Activated naive CD8-positive, alpha-beta T cell (primary cell): ENCODE measurements at regions not wholly inside any gene's neighbourhood (a gene's known extent, or its start where the extent isn't known, plus 50 kb on each side); places are given as distances from the start of the nearest gene placed in this dataset.
"Not testable (repeated sequence)": the region's sequence is repeated elsewhere in the genome, so short reads cannot be mapped to it uniquely, and the experiment has no call there.

Experiments used
- H3K27ac Mint-ChIP-seq: one replicate; pipeline ENCODE4 v1.8.0; 2021; ENCODE audit warnings: mixed read lengths
- H3K27me3 Mint-ChIP-seq: one replicate; pipeline ENCODE4 v1.8.0; 2021; ENCODE audit warnings: mixed read lengths
- H3K36me3 Mint-ChIP-seq: one replicate; pipeline ENCODE4 v1.8.0; 2021; ENCODE audit warnings: mixed read lengths
- H3K4me1 Mint-ChIP-seq: one replicate; pipeline ENCODE4 v1.8.0; 2021; ENCODE audit warnings: low read depth, mixed read lengths
- H3K4me3 Mint-ChIP-seq: one replicate; pipeline ENCODE4 v1.8.0; 2021; ENCODE audit warnings: mild to moderate bottlenecking, mixed read lengths
- H3K9me3 Mint-ChIP-seq: one replicate; pipeline ENCODE4 v1.8.0; 2021; ENCODE audit warnings: low read depth, mixed read lengths

DNA sequence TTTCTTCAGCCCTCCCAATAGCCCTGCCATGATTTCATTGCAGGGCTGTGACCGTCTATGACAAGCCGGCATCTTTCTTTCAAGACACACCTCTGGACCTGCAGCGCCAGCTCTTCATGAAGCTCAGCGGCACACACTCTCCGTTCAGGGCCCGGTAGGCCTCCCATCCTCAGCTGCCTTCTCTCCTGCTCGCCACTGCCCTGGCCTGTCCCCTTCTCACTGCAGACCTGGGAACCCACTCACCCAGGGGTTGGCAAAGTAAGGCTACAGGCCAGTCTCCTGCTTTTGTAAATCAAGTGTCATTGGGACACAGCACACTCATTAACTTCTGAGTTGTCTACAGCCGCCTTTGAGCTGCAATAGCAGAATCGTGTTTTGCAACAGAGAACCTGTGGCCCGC is 169.2 kb downstream of the ADRA2C start:
- H3K4me1 Mint-ChIP-seq, H3K4me3 Mint-ChIP-seq, H3K36me3 Mint-ChIP-seq, H3K27me3 Mint-ChIP-seq, H3K9me3 Mint-ChIP-seq: not testable (repeated sequence)
- peak overlapping the region; percentile 41 for H3K27ac Mint-ChIP-seq

DNA sequence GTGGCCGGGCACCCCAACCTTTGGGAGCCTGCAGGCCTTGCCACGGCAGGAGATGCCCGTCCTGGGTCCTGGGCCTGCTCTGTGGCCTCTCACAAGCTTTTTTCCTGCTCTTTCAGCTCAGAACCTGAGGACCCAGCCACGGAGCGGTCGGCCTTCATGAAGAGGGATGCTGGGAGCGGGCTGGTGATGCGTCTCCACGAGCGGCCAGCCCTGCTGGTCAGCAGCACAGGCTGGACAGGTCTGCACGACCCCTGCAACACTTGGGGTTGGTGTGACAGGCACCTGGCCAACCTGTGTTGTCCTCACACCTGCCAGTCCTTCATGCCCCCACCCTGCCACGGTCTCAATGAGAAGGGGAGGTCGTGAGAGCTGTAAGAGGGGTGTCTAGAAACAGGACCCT is 170.0 kb downstream of the ADRA2C start:
- Mint-ChIP-seq H3K27ac (no peak overlapping the region), H3K36me3 (no peaks in the 10 kb centered on the region)

DNA sequence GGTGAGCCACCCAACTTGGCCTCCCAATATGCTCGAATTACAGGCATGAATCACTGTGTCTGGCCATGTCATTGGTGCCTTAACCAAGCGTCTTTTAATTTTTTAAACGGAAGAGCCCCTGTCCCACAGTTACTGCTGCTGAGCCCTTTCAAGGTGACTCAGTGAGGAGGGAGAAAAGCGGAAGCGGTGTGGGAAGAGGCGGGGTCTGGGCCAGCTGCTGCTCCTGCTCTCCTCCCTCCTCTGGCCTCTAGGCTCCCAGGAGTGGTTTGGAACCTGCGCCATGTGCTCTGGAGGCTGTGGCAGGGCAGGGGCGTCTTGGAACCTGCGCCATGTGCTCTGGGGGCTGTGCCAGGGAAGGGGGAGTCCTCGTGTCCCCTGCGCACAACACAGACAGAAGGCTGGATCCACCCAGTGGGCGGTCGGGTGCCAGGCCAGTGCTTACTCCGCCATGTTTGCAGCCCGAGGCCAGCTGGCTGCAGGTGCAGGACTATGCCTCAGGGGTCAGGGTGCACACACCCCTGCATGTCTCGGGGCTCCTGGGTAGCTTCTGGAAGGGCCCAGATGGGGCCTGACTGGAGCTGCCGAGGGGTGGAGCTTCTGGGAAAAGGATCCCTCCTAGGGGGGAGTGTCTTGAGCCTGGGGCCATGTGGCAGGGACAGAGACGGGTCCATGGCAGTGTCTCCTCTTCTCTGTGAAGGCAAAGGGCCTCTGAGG is 171.8 kb downstream of the ADRA2C start:
- not testable (repeated sequence) for H3K4me3 Mint-ChIP-seq, H3K36me3 Mint-ChIP-seq, H3K27ac Mint-ChIP-seq, H3K9me3 Mint-ChIP-seq, H3K4me1 Mint-ChIP-seq, H3K27me3 Mint-ChIP-seq

More for the DNA sequence above, 170.0 kb downstream of the ADRA2C start:
- H3K27me3 Mint-ChIP-seq: peaks cover 2% of the 10 kb centered on the region
- no peaks in the 10 kb centered on the region for H3K4me1 Mint-ChIP-seq
- no peak overlapping the region for H3K4me3 Mint-ChIP-seq
- no peaks in the 10 kb centered on the region for H3K9me3 Mint-ChIP-seq

DNA sequence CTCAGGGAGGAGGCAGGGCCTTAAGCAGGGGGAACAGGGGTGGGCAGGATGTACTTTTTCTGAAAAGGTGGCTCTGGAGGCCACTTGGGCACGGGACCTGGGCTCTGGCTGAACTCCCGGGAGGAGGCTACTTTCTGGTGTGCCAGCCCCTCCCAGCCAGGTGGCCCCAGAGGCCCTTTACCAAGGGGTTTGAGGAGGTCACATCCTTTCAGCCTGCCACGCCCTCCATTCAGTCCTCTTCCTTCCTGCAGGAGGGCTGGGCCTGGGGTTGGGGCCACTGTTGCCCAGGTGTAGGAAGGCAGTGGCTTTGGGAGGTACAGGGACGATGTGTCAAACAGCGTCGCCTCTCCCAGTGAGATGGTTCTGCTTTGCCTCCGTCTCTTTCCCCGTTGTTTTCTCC is 172.5 kb downstream of the ADRA2C start:
- not testable (repeated sequence) for H3K36me3 Mint-ChIP-seq, H3K27me3 Mint-ChIP-seq, H3K4me1 Mint-ChIP-seq

DNA sequence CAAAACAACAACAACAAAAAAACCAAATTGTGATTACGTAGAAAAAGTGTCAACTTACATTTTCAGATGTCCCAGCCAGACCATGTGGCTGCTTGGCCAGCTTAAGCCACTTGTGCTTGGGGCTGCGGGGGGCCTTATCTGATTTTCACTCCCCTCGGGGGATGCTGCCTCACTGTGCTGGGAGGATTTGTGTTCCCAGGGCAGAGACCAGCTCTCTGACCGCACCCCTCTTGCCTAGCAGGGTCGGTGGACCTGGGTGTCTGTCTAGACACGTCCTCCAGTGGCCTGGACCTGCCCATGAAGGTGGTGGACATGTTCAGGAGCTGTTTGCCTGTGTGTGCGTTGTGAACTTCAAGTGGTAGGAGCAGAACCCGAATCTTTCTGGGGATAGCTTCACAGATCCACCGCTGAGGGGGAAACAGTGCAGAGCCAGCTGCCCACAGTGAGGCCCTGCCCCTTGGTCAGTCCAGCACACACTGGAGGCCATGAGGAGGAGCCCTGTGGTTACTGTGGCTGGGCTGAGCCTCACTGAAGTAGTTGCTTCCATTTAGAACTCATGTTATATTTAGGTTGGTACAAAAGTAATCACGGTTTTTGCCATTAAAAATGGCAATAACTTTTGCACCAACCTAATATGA is 173.9 kb downstream of the ADRA2C start:
- not testable (repeated sequence) for H3K4me1 Mint-ChIP-seq, H3K9me3 Mint-ChIP-seq, H3K36me3 Mint-ChIP-seq, H3K4me3 Mint-ChIP-seq, H3K27me3 Mint-ChIP-seq, H3K27ac Mint-ChIP-seq

More for the DNA sequence above, 172.5 kb downstream of the ADRA2C start:
- not testable (repeated sequence) for H3K9me3 Mint-ChIP-seq, H3K27ac Mint-ChIP-seq, H3K4me3 Mint-ChIP-seq

DNA sequence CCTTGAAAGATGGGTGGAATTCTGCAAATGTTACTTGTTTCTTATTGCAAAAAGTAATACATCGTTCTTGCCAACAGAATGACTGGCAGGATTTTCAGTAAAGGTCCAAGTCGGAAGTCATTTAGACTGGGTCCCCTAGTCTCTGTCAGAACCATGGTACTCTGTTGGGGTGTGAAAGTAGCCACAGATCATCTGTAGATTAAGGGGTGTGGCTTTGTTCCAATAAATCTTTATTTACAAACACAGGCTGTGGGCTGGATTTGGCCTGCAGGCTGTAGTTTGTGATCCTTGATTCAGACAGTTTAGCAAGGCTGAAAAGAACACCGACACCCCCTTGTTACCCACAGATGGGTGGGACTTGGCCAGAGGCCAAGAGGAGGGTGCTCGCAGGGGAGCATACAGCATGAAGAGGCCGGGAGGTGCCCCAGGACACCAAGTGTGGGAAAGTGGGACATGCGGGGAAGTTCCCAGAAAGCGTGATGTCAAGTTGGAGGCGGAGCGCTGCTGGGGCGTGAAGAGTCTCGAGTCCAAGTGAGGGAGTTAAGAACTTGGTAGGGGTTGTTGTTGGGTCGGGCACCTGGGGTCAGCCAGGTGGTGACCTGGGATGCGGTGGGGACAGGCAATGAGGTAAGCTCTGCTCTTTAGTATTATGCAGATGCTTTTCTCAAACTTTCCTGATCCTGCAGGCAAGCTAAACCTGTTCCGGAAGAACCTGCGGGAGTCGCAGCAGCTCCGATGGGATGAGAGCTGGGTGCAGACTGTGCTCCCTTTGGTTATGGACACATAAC is 175.7 kb downstream of the ADRA2C start:
- not testable (repeated sequence) for H3K9me3 Mint-ChIP-seq, H3K4me3 Mint-ChIP-seq, H3K27ac Mint-ChIP-seq, H3K36me3 Mint-ChIP-seq, H3K27me3 Mint-ChIP-seq, H3K4me1 Mint-ChIP-seq

DNA sequence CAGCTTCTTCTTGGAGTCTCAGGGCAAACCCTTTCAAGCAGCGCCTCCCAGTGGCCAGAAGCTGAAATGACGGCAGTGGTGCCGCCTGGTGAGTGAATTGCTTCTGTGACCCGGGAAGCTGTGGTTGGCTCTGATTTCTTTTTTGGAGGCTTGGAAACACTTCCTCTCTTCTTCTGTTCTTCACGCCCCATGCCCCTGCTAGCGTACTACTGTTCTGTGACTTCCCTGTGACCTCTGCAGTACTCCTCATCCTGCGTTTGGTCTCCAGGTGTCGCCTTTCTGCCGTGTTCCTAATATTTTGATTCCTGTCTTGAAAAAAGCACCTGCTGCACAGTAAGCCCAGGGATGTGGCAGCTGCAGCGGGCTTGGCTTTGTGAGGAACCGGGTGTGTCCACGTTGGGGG is 176.4 kb downstream of the ADRA2C start:
- not testable (repeated sequence) for H3K27ac Mint-ChIP-seq, H3K27me3 Mint-ChIP-seq, H3K9me3 Mint-ChIP-seq, H3K36me3 Mint-ChIP-seq, H3K4me1 Mint-ChIP-seq, H3K4me3 Mint-ChIP-seq

DNA sequence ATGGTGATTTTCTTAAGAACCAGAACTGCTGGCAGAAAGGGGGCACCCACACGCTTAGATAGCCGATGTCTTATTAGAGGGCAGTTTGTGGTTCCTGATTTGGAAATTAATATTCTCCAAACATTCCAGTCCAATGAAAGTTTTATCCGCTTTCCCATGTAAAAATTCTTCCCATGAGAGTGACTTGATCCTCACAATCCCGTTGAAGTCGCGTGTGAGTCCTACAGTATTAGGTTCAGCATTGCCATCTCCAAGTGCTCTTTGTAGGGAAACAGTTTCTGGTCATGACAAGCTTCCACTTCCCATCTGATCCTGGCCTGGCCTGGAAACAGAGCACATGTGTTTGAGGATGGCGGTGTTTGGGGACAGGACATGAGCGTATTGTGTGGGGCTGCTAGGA is 176.9 kb downstream of the ADRA2C start:
- not testable (repeated sequence) for H3K4me1 Mint-ChIP-seq, H3K27me3 Mint-ChIP-seq, H3K4me3 Mint-ChIP-seq, H3K9me3 Mint-ChIP-seq, H3K36me3 Mint-ChIP-seq, H3K27ac Mint-ChIP-seq

DNA sequence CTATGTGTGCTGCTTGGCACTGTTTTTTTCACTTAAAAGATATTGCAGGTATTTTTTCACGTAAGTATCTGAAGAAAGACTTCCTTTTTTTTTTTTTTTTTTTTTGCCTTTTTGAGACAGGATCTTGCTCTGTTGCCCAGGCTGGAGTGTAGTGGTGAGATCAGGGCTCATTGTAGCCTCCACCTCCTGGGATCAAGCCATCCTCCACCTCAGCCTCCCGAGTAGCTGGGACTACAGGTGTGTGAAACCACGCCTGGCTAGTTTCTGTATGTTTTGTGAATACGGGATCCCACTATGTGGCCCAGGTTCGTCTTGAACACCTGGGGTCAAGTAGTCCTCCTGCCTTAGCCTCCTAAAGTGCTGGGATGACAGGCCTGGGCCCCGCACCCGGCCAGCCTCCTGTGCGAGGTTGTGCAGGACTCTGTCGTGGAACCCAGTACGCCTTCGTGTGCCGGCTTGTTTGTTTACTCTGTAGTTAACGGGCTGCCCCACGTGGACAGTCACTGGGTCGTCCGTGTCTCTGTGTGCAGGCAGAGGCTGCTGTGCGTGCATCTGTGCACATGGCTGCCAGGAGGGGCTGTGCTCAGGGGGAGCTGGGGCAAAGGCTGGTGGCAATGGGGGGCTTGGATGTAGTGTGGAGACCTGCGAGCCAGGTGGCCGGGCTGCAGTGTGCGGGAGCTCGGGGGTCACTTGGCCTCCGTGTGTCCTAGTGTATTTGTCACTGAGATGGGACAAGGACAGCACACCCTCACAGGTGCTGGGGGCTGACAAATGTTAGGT is 179.5 kb downstream of the ADRA2C start:
- H3K36me3 Mint-ChIP-seq: no peaks in the 10 kb centered on the region
- no peaks in the 10 kb centered on the region for H3K9me3 Mint-ChIP-seq
- peaks cover 5% of the 10 kb centered on the region for H3K4me1 Mint-ChIP-seq
- H3K27me3 Mint-ChIP-seq: no peaks in the 10 kb centered on the region
- no peak overlapping the region for H3K4me3 Mint-ChIP-seq
- H3K27ac Mint-ChIP-seq: no peak overlapping the region

DNA sequence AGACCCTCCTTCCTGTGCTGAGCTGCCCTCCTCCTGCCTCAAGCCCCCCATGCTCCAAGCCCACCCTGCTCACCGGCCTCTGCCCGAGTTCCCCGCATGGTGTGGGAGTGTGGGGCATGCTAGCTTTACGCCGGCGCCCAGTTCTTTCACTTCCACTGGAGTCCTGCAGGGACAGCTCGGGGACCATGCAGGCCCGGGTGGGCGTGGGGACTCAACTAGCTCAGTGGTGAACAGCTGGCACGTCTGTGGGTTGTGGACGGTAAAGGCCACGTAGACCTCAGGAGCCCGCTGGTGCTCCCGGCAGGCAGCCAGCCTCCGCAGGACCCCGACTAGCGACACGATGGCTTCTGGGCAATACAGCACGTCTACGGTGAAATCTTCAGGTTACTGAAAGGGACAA is 180.4 kb downstream of the ADRA2C start:
- H3K27me3 Mint-ChIP-seq, H3K9me3 Mint-ChIP-seq, H3K4me3 Mint-ChIP-seq, H3K36me3 Mint-ChIP-seq, H3K4me1 Mint-ChIP-seq, H3K27ac Mint-ChIP-seq: not testable (repeated sequence)

DNA sequence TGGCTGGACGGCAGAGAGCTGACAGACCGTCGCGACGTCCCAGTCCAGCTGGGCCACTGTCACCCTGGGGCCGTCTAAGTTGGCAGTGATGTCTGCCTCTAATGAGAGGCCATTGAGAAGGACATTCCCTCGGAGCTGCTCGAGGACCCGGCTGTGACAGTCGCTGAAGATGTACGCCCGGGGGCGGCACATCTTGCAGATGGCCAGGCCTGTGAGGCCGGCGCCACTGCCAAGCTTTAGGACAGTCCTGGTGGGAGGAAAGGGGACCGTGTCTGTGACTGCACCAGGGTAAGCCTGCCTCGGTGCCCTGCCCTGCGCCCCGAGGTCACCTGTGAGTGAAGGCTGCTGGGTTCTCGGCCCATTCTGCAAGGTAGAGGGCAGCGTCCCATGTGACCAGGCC is 181.6 kb downstream of the ADRA2C start:
- not testable (repeated sequence) for H3K27ac Mint-ChIP-seq, H3K36me3 Mint-ChIP-seq, H3K9me3 Mint-ChIP-seq, H3K4me1 Mint-ChIP-seq, H3K4me3 Mint-ChIP-seq, H3K27me3 Mint-ChIP-seq

DNA sequence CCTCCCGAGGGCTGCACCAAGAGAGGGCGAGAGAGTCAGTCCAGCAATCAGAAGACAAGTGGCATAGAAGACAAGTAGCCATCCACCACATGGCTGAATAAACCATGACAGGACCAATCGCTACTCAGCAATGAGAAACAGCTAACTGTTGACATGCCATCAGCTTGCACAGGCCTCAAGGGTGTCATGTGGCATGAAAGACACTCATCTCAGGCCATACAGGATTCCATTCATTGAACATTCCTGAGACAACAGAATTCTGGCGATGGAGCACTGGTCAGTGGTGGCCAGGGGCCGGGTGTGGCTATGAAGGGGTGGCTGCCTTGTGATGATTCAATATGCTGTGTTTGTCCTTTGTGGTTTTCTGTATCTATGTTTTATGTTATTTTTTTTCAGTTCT is 182.0 kb downstream of the ADRA2C start:
- not testable (repeated sequence) for H3K36me3 Mint-ChIP-seq, H3K9me3 Mint-ChIP-seq, H3K27ac Mint-ChIP-seq, H3K4me1 Mint-ChIP-seq, H3K27me3 Mint-ChIP-seq, H3K4me3 Mint-ChIP-seq

DNA sequence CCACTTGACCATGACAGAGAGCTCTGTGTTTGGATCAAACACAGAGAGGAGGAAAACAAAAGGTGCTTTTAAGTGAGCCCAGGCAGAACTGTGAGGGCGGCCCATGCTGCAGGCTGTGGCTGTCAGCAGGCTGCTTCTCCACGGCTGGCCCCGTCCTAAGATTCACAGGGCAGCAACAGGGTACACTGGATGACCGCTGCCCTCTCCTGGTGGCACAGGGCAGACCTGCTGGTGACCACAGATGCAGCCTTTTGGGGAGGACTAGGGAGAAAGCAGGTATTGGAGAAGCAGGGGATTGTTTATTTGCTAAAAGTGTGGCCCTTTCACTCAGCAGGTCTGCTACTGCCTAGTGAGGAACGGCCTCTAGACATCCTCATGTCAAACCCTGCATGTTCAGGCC is 183.7 kb downstream of the ADRA2C start:
- H3K36me3 Mint-ChIP-seq, H3K9me3 Mint-ChIP-seq, H3K27me3 Mint-ChIP-seq, H3K4me3 Mint-ChIP-seq, H3K4me1 Mint-ChIP-seq, H3K27ac Mint-ChIP-seq: not testable (repeated sequence)

DNA sequence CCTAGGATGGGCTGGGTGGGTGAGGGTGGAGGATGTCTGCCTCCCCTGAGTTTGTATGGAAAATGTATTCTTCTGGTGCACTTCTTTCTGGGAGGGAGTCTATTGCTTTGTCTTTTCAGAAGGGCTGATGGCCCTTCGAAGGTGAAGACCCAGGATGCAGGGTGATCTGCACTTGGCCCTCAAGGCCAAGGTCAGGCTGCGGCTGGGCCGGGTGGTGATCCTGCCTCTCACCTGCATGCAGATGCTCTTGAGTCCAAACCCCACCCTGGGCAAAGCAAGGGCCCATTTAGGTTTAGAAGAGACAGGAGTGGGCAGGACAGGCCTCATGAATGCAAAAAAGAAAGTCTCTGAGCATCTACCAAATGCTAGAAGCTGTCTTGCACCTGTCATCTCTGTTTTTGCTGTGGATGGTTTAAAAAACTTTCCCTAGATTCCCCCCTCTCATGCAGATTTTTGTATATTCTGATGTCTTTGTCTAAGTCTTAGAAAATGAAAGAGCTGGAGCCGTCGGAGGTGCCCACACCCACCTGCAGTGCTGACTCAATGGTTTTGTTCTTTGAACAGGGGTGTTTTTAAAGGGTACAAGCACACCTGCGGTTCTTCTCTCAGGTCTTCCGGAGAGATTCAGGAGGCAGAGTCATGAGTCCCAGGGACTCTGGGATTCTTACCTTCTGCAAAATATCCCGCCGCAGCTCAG is 186.4 kb downstream of the ADRA2C start:
- not testable (repeated sequence) for H3K27ac Mint-ChIP-seq

DNA sequence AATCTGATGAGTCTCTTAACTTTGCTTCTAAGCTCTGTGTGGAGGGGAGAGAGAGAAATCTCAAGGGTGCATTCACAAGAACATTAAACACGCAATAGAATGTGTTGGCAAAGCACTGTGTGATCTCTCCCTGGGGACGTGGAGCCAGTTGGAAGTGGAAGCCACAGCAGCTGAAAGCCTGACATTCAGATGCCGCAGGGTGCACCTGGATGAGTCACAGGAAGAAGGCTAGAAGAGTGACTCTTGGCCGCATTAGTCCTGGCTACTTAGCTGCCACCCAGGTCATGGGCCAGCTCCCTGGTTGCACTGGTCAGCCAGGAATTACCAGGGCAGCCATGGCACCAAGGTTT is 186.9 kb downstream of the ADRA2C start:
- Mint-ChIP-seq H3K4me1 (peaks cover 11% of the 10 kb centered on the region), H3K4me3 (peak overlapping the region; percentile 7)
- not testable (repeated sequence) for H3K27me3 Mint-ChIP-seq, H3K27ac Mint-ChIP-seq, H3K36me3 Mint-ChIP-seq, H3K9me3 Mint-ChIP-seq

More for the DNA sequence above, 186.4 kb downstream of the ADRA2C start:
- H3K9me3 Mint-ChIP-seq, H3K36me3 Mint-ChIP-seq, H3K27me3 Mint-ChIP-seq: not testable (repeated sequence)
- H3K4me1 Mint-ChIP-seq: peaks cover 11% of the 10 kb centered on the region
- H3K4me3 Mint-ChIP-seq: peak overlapping the region; percentile 7
